Fibroblast of skin of abdomen (primary cell): ENCODE measurements at regions not wholly inside any gene's neighbourhood (a gene's known extent, or its start where the extent isn't known, plus 50 kb on each side); places are given as distances from the start of the nearest gene placed in this dataset.

Experiments used
- DNase-seq: peaks from one replicate; pipeline ENCODE4 v3.0.0-alpha.2; 2013

DNA sequence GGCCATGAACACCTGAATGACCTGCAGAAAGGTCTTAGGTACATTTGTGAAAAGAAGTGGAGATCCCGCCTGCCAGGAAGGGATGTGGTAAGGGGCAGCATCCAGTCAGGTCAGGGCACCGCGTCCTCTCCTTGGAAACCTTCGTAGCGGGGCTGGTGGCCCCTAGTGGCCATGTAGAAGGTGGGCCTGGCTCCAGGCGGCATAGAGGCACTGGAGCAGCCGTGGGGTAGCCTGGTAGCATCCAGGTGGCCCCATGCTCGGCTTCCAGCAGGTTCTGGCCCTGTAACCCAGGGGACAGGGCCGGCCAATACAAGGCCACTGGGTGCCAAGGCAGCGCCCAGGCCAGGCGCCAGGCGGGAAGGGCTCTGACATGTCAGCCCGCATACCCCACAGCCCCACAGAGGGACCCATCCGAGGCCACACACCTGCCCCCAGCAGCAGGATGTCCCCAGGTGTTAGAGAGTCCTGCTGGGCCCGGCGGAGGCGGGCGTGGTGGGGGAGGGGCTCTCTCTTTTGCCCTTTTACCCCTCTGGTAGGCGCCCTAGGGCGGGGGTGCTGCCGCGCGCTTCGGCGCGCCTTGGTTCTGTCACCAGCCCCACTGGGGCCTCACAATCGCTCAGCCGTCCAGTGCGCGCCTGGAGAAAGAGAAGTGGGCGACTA is 58.3 kb upstream of the SPATA31E1 start:
- DNase-seq: no peak

DNA sequence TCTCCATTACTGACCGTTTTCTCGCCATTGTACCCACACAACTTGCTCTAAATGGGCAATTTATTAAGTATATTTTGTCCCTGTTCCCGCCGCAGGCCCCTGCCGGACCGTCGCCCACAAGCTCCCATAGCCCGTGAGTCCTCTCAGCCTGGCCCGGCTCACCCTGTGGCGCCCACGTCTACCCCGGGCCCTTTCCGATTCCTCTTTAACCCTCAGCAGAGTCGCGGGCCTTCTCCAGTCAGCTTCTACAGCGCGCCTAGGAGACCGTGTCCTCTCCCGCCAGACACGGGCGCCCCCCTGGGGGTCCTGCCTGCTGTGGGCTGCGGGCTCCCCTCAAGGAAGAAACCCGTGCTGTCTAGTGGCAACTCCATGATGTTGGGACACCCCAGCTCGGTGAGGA is 57.8 kb upstream of the SPATA31E1 start:
- no peak for DNase-seq

DNA sequence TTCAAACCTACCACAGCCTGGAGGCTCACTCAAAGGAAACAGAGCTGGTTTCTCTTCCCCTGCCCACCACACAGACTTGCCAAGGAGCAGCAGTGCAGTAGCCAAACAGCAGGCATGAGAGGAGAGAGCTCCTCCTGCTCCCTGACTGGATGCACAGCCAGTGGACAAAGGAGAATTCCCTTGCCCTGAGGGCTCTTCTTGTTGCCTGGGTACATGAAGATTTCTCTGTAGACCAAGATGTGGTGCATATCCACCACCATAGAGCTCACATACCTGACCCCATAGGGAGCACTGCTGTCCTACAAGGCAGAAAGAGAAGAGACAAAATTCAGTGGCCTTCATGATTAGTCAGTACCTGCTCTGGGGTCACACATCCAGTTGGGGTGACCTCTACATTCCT is 56.3 kb upstream of the SPATA31E1 start:
- DNase-seq: no peak

- no peak for DNase-seq
These were observed 55.3 kb upstream of the SPATA31E1 start for GRCh38 chr9:87827341-87827740.

GRCh38 chr9:87829756-87830155 is 52.9 kb upstream of the SPATA31E1 start:
- DNase-seq: no peak

DNA sequence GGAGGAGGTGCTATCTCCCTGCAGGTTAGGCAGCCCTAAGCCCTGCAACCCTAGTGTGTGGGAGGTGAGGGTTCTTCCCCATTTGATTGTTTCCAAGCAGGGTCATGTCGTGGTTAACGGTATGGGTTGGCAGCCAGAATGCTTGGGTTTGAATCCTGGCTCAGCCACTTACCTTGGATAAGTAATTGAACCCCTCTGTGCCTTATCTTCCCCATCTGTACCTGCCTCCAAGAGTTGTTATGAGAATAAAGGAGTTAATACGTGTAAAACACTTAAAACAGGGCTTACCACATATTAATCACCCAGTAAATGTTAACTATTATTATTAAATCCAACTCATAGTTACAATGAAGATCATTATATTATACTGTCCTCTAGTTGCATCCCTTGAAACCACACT is 52.2 kb upstream of the SPATA31E1 start:
- DNase-seq: no peak

DNA sequence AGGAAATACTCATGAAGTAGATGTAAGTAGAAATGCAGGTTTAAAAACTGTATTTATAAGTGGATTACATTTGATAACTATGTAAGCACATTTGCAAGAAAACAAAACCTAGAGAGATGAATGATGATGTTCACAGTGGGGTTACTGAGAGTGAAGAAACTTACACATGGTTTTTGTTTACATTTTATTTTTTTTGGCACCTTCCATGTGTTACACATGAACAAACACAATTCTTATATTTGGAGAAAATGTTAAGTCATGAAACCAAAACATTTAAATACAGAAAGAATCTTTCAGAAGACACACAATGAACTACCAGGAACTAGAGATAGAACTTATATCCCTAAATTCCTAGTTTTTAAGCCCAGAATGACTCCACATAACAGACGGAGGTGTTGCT is 51.5 kb upstream of the SPATA31E1 start:
- DNase-seq: no peak
